Subcutaneous abdominal adipose tissue (tissue), 5 donors: ENCODE measurements at regions not wholly inside any gene's neighbourhood (a gene's known extent, or its start where the extent isn't known, plus 50 kb on each side); places are given as distances from the start of the nearest gene placed in this dataset.

Source experiments
- H3K27ac ChIP-seq: one replicate; pipeline ENCODE4 v1.7.0; 2013; ENCODE audit warnings: low read depth, mild to moderate bottlenecking, inconsistent platforms, low read length, moderate library complexity
- H3K27me3 ChIP-seq, 5 donors: one replicate each; pipeline ENCODE4 v1.7.0; 2013; ENCODE audit warnings: low read length in 5 of 5, inconsistent platforms in 1 of 5; ENCODE audit not compliant: control insufficient read depth in 5 of 5, insufficient read depth in 4 of 5
- H3K36me3 ChIP-seq, 5 donors: one replicate each; pipeline ENCODE4 v1.7.0; 2013; ENCODE audit warnings: low read length in 5 of 5; ENCODE audit not compliant: control insufficient read depth in 5 of 5, insufficient read depth in 5 of 5
- H3K4me1 ChIP-seq, 5 donors: one replicate each; pipeline ENCODE4 v1.7.0; 2013; ENCODE audit warnings: low read length in 5 of 5, mild to moderate bottlenecking in 3 of 5, moderate library complexity in 1 of 5; ENCODE audit not compliant: control insufficient read depth in 5 of 5, insufficient read depth in 5 of 5
- H3K4me3 ChIP-seq, 5 donors: one replicate each; pipeline ENCODE4 v1.7.0; 2013; ENCODE audit warnings: low read length in 5 of 5, low read depth in 1 of 5
- H3K9ac ChIP-seq, 5 donors: one replicate each; pipeline ENCODE4 v1.7.0; 2013; ENCODE audit warnings: low read length in 5 of 5, mild to moderate bottlenecking in 4 of 5, moderate library complexity in 3 of 5
- H3K9me3 ChIP-seq, 5 donors: one replicate each; pipeline ENCODE4 v1.7.0; 2013; ENCODE audit warnings: low read length in 5 of 5; ENCODE audit not compliant: control insufficient read depth in 5 of 5
- donor health status: healthy.
- donor health status: healthy.
- donor health status: healthy.
- donor health status: healthy.
- donor health status: healthy.

GRCh38 chr14:71296184-71296583 is 388.9 kb downstream of the PCNX1 start:
- H3K27me3 ChIP-seq, result no peaks in the 10 kb centered on the region
- H3K9me3 ChIP-seq, result peaks cover 0 to 4% (median 0%) of the 10 kb centered on the region in 5 donors
- H3K9ac ChIP-seq, result no peak overlapping the region
- no peaks in the 10 kb centered on the region for H3K36me3 ChIP-seq
- no peaks in the 10 kb centered on the region for H3K4me1 ChIP-seq
- H3K4me3 ChIP-seq, result no peak overlapping the region
- no peak overlapping the region for H3K27ac ChIP-seq

GRCh38 chr14:71300566-71301330 is 393.5 kb downstream of the PCNX1 start:
- no peak overlapping the region for H3K4me3 ChIP-seq
- no peaks in the 10 kb centered on the region for H3K36me3 ChIP-seq
- H3K4me1 ChIP-seq, result no peaks in the 10 kb centered on the region
- H3K27ac ChIP-seq, result no peak overlapping the region
- peaks cover 0 to 9% (median 4%) of the 10 kb centered on the region in 5 donors for H3K9me3 ChIP-seq
- no peaks in the 10 kb centered on the region for H3K27me3 ChIP-seq
- no peak overlapping the region for H3K9ac ChIP-seq

GRCh38 chr14:71301611-71302010 is 394.4 kb downstream of the PCNX1 start:
- Histone ChIP-seq H3K9me3 (peaks cover 0 to 9% (median 4%) of the 10 kb centered on the region in 5 donors), H3K27ac (no peak overlapping the region), H3K9ac (no peak overlapping the region), H3K27me3 (no peaks in the 10 kb centered on the region), H3K4me3 (no peak overlapping the region), H3K36me3 (no peaks in the 10 kb centered on the region), H3K4me1 (no peaks in the 10 kb centered on the region)

GRCh38 chr14:71304690-71305089 is 397.4 kb downstream of the PCNX1 start:
- Histone ChIP-seq H3K9ac (no peak overlapping the region), H3K4me3 (no peak overlapping the region), H3K36me3 (no peaks in the 10 kb centered on the region), H3K27me3 (no peaks in the 10 kb centered on the region), H3K27ac (no peak overlapping the region), H3K9me3 (peaks cover 0 to 9% (median 4%) of the 10 kb centered on the region in 5 donors), H3K4me1 (no peaks in the 10 kb centered on the region)

GRCh38 chr14:71308671-71309070 is 401.4 kb downstream of the PCNX1 start:
- H3K4me1 ChIP-seq, result no peaks in the 10 kb centered on the region
- no peaks in the 10 kb centered on the region for H3K36me3 ChIP-seq
- H3K27me3 ChIP-seq, result no peaks in the 10 kb centered on the region
- peaks cover 0 to 9% (median 4%) of the 10 kb centered on the region in 5 donors for H3K9me3 ChIP-seq
- H3K4me3 ChIP-seq, result no peak overlapping the region
- H3K9ac ChIP-seq, result no peak overlapping the region
- H3K27ac ChIP-seq, result no peak overlapping the region

- H3K4me1 ChIP-seq, result peaks cover 0 to under 1% (median 0%) of the 10 kb centered on the region in 5 donors
- H3K27ac ChIP-seq, result no peak overlapping the region
- no peak overlapping the region for H3K9ac ChIP-seq
- no peak overlapping the region for H3K4me3 ChIP-seq
- no peaks in the 10 kb centered on the region for H3K36me3 ChIP-seq
- no peaks in the 10 kb centered on the region for H3K27me3 ChIP-seq
- H3K9me3 ChIP-seq, result peaks cover 0 to 7% (median 2%) of the 10 kb centered on the region in 5 donors
Measured at GRCh38 chr14:71309756-71310155, 402.5 kb downstream of the PCNX1 start.

- Histone ChIP-seq H3K9me3 (peaks cover 0 to 5% (median 0%) of the 10 kb centered on the region in 5 donors), H3K4me1 (peaks cover 0 to 6% (median 0%) of the 10 kb centered on the region in 5 donors), H3K27ac (no peak overlapping the region), H3K4me3 (no peak overlapping the region), H3K36me3 (no peaks in the 10 kb centered on the region), H3K9ac (no peak overlapping the region), H3K27me3 (no peaks in the 10 kb centered on the region)
Measured at GRCh38 chr14:71311061-71311460, 403.8 kb downstream of the PCNX1 start.

GRCh38 chr14:71314717-71315116 is 407.5 kb downstream of the PCNX1 start:
- H3K4me3 ChIP-seq, result no peak overlapping the region
- no peak overlapping the region for H3K9ac ChIP-seq
- H3K9me3 ChIP-seq, result peaks cover 0 to 5% (median 0%) of the 10 kb centered on the region in 5 donors
- no peaks in the 10 kb centered on the region for H3K27me3 ChIP-seq
- H3K4me1 ChIP-seq, result peaks cover 0 to 9% (median 3%) of the 10 kb centered on the region in 5 donors
- H3K27ac ChIP-seq, result no peak overlapping the region
- no peaks in the 10 kb centered on the region for H3K36me3 ChIP-seq

GRCh38 chr14:71317385-71318096 is 410.3 kb downstream of the PCNX1 start:
- H3K27ac ChIP-seq, result peak overlapping the region; percentile 12
- peaks cover 0 to 28% (median 20%) of the 10 kb centered on the region in 5 donors for H3K4me1 ChIP-seq
- peaks cover 0 to 5% (median 0%) of the 10 kb centered on the region in 5 donors for H3K9me3 ChIP-seq
- no peak overlapping the region for H3K4me3 ChIP-seq
- H3K27me3 ChIP-seq, result no peaks in the 10 kb centered on the region
- no peak overlapping the region for H3K9ac ChIP-seq
- no peaks in the 10 kb centered on the region for H3K36me3 ChIP-seq

GRCh38 chr14:71318097-71318459 is 410.8 kb downstream of the PCNX1 start:
- Histone ChIP-seq H3K27me3 (no peaks in the 10 kb centered on the region), H3K4me3 (no peak overlapping the region), H3K4me1 (peaks cover 0 to 32% (median 20%) of the 10 kb centered on the region in 5 donors), H3K9ac (no peak overlapping the region), H3K9me3 (peaks cover 0 to 3% (median 0%) of the 10 kb centered on the region in 5 donors), H3K36me3 (no peaks in the 10 kb centered on the region), H3K27ac (no peak overlapping the region)
